HG03342 (cell line): ENCODE measurements at regions not wholly inside any gene's neighbourhood (a gene's known extent, or its start where the extent isn't known, plus 50 kb on each side); places are given as distances from the start of the nearest gene placed in this dataset.
"Not testable (repeated sequence)": the region's sequence is repeated elsewhere in the genome, so short reads cannot be mapped to it uniquely, and the experiment has no call there.

Experiments used
- ATAC-seq: cut with Tn5 transposase; IDR thresholded peaks from one replicate; pipeline ENCODE4 v1.9.1; 2021; ENCODE audit warnings: mild to moderate bottlenecking, moderate library complexity; ENCODE audit not compliant: unreplicated experiment

DNA sequence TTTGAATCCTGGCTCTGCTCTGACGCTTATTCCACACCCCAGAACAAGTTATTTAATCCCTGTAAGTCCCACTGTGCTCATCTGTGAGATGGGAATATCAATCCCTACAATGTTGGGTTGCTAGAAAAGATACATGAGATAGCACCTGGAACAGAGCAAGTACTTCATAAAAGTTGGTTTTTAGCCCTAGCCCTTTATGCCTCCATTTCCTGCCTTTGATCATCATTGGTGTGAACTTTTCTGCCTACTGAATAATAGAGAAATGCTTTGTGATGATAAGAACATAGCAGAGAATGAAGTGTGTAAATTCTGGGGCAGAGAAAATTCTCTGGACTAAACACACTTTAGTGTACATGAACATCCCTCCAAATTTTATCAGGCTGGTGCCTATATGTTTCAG, 90.3 kb upstream of the RANBP6 start:
- no peak for ATAC-seq

DNA sequence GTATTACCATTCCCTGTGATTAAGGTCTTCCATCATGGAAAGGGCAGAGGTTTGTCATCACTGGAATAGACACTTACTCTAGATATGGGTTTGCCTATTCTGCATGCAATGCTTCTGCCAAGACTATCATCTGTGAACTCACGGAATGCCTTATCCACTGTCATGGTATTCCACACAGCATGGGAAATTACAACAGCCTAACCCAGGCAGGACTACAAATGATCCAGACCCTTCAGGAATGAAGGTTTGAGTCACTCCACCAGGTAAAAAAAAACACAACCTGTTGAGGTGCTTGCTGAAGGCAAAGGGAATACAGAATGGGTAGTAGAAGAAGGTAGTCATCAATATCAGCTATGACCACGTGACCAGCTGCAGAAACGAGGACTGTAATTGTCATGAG, 89.0 kb upstream of the RANBP6 start:
- not testable (repeated sequence) for ATAC-seq

DNA sequence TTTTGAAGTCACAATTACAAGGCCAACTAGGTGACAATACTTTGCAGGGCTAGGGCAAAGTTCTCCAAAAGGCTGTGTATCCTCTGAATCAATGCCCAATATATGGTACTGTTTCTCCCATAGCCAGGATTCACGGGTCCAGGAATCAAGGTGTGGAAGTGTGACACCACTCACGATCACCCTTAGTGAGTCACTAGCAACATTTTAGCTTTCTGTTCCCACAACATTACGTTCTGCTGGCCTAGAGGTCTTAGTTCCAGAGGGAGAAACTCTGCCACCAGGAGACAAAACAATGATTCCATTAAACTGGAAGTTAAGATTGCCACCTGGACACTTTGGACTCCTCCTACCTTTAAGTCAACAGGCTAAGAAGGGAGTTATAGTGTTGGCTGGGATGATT, 88.5 kb upstream of the RANBP6 start:
- ATAC-seq: not testable (repeated sequence)

DNA sequence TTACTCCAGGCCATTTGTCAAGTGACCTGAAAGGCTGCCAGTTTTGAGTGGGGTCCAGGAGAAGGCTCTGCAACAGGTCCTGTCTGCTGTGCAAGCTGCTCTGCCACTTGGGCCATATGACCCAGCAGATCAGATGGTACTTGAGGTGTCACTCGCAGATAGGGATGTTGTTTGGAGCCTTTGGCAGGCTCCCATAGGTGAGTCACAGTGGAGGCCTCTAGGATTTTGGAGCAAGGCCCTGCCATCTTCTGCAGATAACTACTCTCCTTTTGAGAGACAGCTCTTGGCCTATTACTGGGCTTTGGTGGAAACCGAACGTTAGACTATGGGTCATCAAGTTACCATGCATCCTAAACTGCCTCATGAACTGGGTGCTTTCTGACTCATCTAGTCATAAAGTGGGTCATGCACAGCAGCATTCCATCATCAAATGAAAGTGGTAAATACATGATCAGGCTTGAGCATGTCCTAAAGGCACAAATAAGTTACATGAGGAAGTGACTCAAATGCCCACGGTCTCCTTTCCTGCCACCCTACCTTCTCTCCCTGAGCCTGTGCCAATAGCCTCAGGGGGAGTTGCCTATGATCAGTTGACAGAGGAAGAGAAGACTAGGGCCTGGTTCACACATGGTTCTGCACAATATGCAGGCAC, 87.0 kb upstream of the RANBP6 start:
- not testable (repeated sequence) for ATAC-seq

DNA sequence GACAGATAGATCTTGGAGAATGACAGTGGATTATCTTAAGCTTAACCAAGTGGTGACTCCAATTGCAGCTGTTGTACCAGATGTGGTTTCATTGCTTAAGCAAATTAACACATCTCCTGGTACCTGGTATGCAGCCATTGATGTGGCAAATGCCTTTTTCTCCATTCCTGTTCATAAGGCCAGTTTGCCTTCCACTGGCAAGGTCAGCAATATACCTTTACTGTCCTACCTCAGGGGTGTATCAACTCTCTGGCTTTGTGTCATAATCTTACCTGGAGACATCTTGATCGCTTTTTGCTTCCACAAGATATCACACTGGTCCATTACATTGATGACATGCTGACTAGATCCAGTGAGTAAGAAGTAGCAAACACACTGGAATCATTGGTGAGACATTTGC, 86.3 kb upstream of the RANBP6 start:
- ATAC-seq: not testable (repeated sequence)

DNA sequence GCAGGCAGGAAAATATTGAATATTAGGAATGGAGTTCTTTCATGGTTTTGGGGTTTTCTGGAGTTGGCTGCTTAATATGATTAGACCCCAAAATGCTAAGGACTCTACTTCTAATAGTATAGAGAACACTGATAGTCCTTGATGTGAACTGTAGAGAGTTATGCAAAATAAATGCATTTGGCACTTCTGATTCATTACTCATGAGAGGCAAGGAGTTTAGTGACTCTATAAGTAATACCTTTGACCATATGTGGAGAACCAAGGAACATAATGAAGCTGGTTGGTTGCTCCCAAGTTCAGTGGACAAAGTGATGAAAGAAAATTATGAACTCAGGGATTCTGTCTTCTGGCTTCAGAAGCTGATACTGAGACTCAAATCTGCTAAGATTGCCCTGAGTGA, 83.9 kb upstream of the RANBP6 start:
- not testable (repeated sequence) for ATAC-seq

DNA sequence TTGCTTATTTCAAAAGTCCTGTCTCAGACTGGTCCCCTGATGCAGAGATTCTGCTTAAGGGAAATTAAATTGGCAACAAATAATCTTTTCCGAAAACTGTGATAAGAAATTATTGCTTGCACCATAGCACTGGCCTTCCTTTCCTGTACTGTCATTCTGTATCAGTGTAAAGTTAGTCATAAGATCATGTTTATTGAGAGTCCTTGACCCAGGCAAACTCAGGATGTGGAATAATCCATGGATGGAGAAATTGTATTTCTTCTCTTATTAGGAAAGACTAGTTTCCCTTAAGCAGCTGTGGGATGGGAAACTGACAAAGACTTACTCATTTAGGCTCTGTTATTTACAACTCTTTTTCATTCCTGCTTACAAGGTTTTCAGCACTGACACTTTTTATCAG, 83.0 kb upstream of the RANBP6 start:
- ATAC-seq: no peak

DNA sequence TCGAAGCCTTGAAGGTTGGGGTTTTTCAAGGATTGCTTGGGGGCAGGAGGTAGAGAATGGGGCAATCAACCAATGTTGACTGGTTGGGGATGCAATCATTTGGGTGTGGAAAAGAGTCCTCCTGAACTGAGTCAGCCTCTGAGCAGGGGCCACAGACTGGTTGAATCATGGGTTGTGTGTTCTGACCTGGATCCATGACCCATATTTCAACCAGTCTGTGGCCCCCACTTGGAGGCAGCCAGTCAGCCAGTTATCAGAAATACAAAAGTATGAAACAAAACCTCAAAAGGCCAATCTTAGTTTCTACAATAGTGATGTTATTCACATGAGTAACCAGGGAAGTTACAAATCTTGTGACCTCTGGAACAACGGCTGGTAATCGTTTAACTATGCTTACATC, 81.4 kb upstream of the RANBP6 start:
- no peak for ATAC-seq

DNA sequence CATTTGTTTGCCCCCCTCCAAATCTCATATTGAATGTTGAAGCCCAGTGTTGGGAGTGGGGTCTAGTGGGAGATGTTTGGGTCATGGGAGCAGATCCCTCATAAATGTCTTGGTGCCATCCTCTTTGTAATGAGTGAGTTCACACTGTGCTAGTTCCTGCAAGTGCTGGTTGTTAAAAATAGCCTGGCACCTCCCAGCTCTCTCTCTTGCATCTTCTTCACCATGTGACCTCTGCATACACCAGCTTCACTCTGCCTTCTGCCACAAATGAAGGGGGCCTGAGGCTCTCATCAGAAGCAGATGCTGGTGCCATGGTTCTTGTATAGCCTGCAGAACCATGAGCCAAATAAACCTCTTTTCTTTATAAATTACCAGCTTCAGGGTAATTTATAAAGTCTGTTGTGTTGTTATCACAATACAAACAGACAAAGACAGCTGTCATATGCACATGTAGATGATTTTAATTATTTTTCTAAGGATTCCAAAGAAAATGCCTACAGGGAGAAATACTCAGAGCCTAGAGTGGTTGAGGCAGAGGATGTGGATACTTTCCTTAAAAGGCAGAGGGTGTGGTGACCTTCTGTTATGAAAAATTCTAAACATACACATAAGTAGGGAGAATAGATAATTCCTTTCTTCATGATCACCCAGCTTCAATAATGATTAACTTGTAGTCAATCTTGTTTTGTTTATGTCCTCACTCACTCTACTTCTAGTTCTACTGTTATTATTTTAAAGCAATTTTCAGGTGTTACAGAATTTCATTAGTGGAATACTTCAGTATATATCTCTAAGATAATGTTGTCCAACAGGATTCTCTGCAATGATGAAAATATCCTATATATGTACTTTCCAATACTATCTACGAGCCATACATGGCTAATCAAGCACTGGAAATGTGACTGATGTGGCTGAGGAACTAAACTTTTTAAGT, 75.1 kb upstream of the RANBP6 start:
- no peak for ATAC-seq

DNA sequence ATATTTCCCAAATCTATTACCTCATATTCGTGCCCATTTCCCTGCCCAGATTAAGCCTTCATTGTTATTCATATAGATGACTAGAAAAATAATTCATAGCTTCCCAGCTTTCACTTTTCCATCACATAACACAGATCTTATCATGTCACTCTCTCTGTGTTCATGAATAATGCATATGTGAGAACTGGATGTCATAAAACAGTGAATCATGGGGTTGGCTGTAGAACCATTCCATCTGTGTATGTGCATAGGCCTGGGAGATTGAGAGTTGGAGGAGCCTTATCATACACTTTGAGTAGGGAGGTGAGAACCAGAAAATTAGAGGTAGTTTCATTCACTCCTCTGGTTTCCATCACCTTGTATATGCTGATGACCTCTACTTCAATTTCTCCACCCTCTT, 73.9 kb upstream of the RANBP6 start:
- no peak for ATAC-seq

DNA sequence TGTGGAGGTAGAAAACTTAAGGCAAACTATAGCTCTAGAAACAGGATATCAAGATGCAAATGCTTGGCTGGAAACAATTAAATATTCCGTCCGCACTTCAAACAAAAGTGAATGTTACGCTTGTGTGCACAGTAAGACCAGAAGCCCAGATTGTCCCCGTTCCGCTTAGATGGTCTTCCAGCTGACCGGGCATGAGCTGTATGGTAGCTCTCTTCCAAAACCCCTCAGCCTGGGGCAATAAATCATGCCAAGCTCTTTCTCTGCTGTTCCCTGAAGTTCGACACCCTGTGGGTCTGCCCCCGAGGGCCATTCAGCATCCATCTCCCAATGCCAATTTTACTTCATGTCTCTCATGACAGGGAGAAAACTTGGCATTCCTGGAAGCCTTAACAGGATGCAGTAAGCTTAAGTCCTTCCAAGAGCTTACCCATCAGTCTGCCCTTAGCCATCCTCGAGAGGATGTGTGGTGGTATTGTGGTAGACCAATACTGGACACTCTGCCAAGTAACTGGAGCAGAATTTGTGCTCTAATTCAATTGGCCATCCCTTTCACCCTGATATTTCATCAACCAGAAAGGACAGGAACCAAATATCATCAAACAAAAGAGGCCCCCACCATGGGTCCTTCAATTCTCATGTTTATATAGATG, 70.7 kb upstream of the RANBP6 start:
- no peak for ATAC-seq

DNA sequence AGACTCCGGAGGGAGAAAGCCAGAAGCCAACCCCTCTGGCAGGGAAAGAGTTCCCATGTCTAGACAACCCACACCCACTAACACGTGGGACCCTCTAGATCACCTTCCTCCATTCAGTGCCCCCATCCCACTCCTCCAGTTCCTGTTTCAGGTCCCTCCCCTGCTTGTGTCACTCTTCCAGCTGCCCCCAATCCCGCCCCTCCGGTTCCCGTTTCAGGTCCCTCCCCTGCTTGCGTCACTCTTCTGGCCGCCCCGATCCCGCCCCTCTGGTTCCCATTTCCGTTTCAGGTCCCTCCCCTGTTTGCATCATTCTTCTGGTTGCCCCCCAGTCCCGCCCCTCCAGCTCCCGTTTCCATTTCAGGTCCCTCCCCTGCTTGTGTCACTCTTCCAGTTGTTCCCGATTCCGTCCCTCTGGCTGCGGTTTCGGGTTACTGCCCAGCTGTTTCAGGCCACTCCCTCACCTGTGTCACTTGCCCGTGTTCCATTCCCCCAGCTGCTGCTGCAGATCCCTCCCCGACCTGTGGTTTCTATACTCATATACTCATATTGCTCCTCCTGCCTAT, 64.8 kb upstream of the RANBP6 start:
- peak; percentile 93 for ATAC-seq

DNA sequence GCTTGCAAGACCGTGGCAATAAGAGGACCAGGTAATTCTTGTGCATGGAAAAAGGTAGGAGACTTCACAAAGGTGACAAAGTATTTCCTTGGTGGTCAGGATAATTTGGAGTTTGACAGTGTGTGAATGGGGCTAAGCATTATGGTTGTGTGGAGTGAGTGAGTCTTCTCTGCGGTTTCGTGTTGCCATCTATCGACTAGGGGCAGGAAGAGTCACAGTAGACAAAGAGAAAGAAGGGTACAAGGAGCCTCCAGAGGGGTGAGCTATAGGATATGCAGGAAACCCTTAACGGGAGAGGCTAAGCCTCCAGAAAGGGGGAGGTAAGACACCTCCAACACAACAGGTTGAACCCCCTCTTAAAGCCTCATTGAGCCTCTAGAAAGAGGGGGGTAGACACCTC, 64.0 kb upstream of the RANBP6 start:
- no peak for ATAC-seq

DNA sequence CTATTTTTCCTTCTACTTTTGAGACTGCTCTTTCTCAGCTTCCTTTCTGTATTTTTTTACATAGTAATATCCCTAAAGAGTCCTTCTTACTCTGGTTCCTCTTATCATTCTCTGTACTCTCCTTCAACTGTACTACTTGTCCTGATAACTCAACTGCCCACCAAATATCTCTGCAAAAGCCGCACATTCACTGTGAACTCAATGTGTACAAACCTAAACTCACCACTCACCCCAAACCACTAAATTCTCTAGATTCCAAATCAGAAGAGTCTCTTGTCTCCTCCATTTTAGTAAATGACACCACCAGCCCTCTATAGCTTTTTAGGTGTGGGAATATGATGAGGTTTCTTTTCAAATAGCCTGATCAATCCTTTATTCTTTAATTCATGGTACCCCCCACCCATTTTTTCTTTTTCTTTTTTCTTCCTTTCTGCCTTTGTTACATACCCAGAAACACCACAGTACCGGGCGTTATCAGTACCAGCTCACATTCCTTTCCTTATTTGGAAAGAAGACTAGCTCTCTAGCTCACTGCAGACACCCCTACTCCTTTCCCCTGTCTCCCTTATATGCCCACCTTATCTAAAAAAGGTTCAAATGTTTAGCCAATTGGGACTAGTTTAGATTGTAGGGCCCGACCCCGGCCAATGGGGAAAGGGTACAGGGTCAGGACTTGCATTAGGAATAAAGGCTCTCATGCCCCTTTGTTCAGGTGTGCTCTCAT, 63.1 kb upstream of the RANBP6 start:
- no peak for ATAC-seq

DNA sequence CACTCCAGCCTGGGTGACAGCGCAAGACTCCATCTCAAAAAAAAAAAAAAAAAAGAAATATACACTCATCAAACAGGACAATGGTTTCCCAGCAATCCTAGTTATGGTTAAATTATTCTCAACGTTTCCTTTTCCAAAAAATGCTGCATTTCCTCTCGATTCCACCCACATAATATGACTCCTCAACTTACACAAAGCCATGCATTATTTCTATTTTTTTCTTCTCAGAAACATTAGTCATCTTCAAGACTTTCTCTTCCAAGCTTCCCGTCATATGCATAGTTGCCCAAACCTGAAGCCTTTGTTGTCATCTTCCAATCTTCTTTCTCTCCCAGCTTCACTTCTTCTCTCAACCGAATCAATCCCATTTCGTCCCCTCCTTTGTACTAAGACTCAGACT, 61.4 kb upstream of the RANBP6 start:
- no peak for ATAC-seq

DNA sequence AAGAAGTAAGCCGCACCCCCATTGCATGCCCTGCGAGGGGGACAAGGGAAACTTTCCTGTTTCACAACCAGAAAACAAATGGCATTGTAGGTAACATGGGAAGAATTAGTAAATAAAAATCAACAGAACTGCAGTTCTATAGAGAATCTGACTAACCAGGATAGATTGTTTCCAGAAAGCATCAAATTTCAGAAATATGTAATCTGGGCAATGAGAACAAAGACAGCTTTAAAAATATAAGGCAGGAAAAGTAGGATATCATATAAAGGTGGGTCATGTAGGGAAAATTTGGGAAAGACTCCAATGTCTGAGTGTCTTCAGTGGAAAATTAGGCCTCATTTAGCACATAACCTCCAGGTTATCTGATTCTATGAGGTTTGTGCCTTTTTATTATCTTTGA, 58.3 kb upstream of the RANBP6 start:
- ATAC-seq: no peak

DNA sequence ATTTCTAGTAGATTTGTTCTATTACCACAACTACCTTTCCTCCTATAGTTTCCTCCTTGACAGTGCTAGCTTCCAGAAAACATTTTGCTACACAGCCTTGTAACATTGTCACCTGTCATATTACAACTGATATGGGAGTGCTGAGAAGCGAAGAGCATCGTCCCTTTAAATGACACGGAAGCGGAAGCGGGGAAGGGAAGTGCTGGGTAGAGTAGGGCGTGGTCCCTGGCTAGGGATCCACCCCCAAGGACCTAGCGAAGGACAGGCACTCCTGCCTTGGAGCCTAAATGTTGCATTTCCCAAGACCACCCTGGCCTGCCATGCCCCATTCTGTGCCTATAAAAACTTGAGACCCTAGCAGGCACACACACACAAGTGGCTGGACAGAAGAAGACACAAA, 57.4 kb upstream of the RANBP6 start:
- ATAC-seq: no peak

DNA sequence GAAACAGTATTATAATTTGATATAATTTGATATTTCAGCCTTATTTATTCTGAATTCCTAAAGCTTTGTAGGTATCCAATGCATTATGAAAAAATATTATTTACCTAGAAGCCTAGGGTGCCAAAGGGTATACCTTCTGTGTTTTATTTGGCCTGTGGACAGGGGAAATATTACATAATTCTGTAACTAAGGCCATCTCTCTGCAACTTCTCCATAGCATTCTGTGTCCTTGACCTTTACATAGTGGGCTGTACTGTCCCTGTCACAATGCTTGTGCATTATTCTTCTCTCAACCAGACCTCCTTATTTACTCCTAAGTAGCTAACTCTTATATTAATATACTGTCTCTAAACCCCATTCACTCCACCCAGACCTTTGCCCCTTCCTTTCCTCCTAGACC, 57.0 kb upstream of the RANBP6 start:
- no peak for ATAC-seq

DNA sequence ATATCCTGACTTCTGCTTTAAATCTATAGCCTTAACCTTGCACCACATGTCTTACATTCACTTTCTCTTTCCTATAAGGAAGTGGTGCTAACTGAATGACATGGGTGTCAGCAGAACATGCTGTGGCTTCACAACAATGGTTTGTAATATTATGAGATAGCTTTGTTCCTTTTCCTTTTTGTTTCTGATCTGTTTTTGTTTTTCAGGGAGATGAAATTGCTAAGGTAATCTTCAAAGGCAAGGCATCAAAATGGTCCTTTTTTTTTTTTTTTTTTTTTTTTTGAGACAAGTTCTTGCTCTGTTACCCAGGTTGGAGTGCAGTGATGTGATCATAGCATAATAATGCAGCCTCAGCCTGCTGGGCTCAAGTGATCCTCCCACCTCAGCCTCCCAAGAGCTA, 53.6 kb upstream of the RANBP6 start:
- ATAC-seq: peak; percentile 98

DNA sequence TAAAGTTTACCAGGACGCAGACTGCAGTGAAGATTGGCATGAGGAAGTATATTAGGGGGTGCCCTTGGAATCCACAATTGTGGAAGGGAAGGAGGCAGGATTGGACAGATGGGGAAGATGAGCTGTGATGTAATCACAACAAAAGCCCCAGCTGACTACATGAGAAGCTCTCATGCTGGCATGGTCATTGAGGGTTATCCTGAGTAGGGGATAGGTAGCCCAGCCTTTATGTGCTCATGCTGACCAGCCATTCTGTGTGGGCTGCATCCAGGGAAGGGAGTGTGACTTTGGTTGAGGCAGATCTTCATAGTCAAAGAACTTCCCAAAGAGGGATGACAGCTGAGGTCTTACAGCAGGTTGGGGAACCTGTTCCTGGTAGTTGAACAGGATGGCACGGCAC, 52.0 kb upstream of the RANBP6 start:
- no peak for ATAC-seq
